Activated CD4-positive, alpha-beta T cell treated with anti-CD3 and anti-CD28 coated beads, Interleukin-2, Interleukin-4, amounts not matched to agents 100 ng/mL and 50 ng/mL, durations not matched to agents 16 hours and 8 hours (primary cell): ENCODE measurements at regions not wholly inside any gene's neighbourhood (a gene's known extent, or its start where the extent isn't known, plus 50 kb on each side); places are given as distances from the start of the nearest gene placed in this dataset.
"Not testable (repeated sequence)": the region's sequence is repeated elsewhere in the genome, so short reads cannot be mapped to it uniquely, and the experiment has no call there.

ENCODE experiments used
- DNase-seq: peaks from one replicate; pipeline ENCODE4 v3.0.0-alpha.2; 2020; ENCODE audit warnings: low spot score

DNA sequence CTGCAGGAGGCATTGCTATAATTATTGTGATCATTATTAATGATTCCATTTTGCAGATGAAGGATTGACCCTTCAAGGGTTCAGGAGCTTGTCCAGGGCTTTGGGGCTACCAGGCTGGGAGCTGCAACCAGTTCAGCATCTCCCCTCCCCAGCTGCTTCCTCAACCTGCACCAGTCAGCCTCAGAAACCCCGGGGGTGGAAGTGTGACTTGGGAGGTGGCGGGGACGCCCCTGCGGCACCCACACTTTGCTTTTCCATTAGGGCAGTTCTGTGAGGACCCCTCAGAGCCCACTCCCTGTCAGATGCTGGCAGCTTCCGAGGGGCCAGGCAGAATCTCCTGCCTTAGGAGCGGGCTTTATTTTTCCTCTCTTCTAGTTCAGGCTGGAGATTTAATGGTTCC lies 85.6 kb downstream of the OLFM1 start:
- no peak for DNase-seq

DNA sequence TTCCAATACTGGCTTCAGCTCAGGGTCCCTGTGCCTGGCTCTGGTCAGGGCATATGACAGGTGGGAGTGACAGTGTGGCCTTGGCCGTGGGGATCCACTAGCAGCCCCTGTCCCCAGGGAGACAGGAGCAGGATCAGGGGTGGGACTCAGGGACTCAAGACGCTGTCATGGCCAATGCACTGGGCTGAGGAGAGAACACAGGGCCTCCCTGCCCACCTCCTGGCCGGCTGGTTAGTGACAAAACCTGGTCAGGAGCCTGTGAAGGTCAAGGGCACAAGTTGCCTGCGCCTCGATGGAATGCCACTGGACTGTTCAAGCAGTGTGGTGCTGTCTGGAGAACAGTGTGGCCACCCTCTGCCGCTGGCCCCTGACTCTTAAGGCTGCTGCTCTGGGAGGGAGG lies 86.8 kb downstream of the OLFM1 start:
- no peak for DNase-seq

DNA sequence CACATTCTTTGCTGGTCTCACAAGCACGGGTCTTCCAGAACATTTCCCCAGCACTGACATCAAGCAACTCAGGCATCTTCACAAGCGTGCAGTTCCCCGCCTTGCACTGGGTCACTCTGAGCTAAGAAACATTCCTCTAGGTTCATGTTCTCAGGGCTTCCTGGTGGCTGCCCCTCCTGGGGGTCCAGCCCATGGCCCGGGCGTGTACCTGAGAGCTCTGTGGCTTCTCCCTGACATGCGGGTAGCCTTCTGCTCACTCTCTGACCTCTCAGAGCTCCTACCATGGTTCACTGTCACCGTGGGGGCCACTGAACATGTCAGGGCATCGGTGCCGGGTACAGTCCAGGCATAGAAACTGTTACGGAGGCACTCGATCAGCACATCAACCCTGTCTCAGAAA lies 87.5 kb downstream of the OLFM1 start:
- DNase-seq: no peak

DNA sequence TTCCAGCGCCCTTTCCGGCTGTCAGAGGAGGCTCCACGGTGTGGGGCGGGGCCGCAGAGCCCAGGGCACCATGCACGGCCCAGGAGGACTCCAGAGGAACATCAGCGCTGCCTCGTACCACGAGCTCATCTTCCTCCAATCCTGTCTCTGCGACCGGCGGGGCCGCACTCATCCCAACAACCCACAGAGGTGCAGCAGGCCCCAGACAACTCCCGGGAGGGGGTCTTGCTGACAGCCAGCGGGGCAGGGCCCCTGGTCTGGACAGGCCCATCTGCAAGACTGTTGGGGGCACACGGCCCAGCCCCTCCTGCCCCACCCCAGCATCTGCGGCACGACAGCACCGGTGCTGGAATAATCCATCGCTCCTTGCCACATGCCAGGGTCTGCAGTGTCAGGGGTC lies 88.8 kb downstream of the OLFM1 start:
- DNase-seq: no peak

DNA sequence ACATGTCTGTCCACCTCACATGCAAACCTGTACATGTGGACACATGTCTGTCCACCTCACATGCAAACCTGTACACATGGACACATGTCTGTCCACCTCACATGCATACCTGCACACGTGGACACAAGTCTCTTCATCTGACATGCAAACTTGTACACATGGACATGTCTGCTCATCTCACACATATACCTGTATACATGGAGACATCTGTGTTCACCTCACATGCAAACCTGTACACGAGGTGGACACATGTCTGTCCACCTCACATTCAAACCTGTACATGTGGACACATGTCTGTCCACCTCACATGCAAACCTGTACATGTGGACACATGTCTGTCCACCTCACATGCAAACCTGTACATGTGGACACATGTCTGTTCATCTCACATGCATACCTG lies 90.1 kb downstream of the OLFM1 start:
- DNase-seq: not testable (repeated sequence)

DNA sequence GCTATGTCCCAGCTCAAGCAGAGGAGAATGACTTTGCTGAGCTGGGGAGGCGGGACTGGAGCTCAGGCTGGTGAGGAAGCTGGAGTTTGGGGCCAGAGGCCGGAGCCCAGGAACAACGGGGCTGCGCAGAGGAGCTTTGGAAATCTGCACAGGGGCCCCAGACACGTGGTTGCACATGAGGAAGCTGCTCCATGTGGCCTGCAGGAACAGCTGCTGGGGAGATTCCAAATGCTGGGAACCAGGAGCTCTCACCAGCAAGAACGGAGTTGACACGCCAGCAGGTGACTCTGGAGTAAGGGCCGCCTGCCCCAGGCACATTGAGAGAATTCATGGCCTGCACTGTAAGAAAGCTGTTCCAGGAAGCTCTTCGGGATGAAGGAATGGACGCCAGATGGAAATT lies 91.0 kb downstream of the OLFM1 start:
- no peak for DNase-seq

DNA sequence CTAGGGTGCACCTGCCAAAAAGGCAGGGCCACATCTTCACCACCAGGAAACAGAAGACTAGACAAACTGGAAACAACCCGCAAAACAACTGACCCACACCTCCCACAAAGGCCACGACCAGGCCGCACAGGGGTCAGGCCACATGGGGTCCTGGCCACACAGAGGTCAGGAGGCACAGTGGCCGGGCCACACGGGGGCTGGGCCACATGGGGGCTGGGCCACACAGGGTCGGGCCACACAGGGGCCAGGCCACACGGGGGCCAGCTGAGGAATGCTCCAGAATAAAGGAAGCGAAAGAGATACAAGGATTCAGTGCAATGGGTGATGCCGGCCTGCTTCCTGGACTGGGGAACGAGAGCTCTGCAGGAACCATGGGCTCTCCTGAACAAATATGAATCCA lies 91.6 kb downstream of the OLFM1 start:
- DNase-seq: no peak

DNA sequence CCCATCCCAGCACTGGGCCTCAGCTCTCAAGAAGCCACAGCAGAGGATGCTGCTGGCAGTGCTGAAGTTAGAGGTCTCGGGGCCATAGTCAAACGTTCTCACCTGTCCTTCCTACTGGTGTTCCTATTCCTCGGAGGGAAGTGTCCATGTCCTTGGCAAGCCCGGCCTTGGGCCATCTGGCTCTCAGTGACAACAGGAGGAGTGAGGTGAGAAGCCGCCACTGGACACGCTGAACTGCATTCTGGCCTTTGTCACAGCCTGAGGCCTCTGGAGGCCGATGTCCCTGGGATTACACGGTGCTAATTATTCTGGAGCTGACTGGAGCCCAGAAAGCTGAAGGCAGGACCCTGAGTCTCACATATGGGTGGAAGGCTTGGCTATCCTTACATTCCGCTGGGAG lies 92.5 kb downstream of the OLFM1 start:
- no peak for DNase-seq

DNA sequence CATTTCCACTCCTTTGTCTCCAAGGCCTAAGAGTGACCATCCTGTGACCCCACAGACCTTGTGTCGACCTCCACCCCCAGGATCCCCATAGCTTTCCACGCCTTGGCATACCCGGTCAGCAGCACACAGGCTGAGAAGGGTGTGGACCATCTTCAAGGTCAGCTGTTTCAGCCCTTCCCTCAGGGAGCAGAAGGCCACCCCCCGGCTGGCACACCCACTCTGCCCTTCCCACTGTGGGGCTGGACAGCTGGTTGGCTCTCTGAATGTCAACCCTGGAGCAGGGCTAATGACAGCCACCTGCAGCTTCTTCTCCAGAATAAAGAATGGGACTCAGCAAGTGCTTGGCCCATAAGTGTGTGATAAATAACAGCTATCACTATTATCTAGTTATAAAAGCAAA lies 93.1 kb downstream of the OLFM1 start:
- DNase-seq: no peak

DNA sequence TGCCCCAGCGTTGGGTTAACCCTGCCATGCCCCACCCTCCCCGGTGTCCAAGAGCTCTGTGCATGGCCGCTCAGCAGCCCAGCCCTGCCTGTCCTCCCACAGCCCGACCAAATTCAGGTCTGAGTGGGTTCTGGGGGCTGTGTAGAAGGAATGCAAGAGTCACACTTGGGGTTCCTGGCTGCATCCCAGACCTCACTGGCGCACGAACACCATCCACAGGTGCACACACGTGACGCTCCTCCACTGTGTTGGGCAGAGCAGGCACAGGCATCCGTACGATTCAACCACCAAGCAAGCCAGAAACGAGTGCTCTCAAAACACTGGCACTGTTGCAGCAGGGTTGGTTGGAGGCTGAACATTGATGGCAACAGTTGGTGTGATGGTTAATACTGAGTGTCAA lies 93.9 kb downstream of the OLFM1 start:
- no peak for DNase-seq

DNA sequence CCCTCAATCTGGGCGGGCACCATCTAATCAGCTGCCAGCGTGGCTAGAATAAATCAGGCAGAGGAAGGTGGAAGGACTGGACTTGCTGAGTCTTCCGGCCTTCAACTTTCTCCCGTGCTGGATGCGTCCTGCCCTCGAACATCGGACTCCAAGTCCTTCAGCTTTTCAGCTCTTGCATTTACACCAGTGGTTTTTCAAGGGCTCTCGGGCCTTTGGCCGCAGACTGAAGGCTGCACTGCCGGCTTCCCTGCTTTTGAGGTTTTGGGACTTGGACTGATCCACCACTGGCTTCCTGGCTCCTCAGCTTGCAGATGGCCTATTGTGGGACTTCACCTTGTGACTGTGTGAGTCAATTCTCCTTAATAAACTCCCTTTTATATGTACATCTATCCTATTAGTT lies 94.4 kb downstream of the OLFM1 start:
- not testable (repeated sequence) for DNase-seq

DNA sequence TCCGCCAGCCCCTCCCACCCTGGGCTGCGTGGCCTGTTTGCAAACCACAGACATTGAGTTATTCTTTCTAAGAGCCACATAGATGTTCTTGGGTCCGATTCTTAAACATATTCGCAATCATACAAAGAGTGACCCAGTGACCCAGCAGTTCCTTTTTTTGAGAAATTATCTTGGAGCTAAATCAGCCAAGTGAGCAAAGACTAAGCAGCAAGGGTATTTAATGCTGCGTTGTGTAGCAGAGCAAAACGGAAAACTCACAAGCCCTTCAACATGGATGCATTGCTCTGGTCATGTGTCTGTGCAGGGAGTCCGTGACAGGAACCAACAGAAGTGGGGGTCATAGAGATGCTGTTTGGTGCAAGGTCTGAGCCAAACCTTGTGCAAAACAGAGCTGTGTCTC lies 95.6 kb downstream of the OLFM1 start:
- no peak for DNase-seq

DNA sequence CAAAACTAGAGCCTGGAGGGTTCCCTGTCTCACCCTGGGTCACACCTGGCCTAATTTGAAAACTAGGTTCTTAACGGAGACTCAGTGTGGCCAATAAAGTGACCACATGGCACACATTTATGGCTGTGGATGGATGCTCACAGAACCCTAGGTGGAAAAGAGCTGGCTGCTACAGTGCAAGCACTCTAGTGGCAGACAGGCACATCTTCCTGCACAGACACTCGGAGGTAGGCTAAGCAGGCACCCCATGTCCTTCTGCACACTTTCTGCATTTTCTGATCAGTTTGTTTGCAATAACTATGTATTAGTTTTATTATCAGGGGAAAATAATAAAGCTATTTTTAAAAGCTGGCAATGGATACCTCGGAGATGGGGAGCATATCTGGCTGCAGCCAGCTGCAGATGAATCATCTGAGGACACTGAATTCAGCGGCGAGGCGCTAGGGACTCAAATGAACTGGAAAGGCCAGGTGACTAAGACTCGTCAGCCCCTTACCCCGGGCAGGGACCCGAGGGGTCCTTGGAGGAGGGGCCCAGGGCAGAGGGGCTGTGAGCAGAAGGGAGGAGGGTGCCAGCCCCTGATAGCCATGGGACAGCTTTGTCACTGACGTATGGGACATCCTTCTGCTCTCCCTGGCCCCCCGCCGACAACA lies 96.2 kb downstream of the OLFM1 start:
- DNase-seq: no peak

DNA sequence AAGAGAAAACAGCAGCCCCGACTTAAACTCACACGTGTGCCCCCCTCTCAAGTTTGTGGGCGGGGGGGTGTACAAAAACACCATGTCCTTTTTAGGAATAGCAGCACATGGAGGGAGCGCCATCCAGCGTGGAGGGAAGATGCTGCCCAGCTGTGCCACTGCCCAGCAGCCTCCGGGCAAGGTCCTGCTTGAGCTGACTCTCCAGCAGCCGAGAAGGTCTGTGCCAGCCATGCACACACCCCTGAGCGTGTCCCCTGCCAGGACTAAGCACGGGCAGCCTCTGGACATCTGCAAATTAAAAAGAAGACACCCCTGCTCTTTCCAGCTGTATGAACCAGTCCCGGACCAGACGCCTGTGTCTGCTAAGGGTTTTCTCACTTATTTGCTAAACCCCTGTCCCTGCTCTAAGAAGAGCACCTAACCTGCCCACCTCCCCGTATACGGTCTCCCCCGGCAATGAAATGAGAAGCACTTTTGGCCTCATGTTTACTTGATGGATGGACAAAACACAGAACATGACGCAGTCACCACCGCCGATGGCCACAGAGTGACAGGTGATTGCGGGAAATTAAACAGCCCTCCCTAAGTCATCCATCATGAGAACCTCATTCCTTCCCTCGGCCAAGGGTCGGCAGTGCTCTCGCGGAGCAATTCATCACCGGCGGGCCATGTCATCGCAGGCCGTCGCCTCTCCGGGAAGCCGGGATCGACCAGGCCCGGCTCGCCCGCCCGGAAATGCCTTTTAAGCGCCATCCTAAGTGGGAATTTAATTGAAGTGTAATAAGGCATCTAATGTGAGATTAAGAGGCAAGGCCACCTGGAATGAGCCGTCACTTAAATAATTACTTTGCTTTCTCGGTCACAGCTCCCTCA lies 96.9 kb downstream of the OLFM1 start:
- DNase-seq: no peak

DNA sequence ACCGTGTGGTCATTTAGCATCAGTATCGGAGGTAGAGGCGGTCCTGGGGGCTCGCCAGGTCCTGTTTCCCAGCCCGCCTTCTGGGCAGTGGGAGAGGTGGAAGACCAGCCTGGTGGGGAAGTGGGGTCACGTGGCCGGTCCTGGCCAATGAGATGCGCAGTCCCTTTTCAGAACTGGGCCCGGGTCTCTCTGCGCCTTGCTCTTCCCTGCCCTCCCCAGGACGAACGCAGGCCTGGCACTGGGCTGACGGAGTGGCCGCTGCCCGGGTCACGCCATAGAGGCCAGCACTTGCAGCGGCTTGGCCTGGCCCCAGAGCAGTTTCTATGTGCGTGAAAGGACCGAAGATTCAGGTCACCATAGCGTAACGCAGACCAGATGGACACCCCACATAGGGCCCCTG lies 97.6 kb downstream of the OLFM1 start:
- DNase-seq: no peak

DNA sequence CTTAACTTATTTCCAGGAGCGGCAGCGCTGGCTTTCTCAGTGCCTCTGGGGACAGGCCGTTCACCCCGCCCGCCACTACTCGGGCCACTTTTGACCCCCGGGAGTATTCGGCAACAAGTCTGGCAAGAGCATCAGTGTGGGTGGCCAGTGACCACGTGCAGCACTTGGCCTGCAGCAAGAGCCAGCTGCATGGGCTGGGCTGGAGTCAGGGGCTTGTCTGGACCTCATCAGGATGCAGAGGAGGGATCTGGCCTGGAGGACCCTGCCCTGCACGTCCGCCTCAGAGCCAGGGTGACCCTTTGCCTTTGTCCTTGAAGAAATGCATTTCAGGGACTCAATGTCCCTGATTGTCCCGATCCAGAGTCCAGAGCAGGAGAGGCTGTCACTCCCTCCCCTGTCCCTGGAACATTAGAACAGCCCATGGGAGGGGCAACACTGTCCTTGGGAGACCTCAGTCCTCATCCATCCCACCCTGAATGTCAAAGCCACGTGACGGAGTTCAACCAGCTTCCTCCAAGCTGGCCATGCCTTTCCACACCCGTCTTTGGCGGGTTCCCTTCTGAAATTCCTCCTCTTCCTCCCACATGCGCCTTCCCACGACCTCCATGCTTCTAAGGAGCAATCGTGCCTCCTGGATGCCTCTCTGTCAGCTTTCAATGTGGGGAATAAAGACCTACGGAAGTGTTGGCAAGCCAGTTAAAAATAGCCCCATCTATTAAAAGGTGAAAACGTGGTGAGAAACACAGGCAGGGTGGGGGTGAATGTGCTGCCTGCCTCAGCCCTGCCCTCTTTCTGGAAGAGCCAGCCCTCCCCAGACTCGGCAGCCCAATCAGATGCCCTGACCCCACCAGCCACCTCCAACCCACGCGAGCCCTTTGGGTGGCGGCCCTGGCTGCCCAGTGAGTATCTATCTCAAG lies 99.0 kb downstream of the OLFM1 start:
- DNase-seq: no peak

DNA sequence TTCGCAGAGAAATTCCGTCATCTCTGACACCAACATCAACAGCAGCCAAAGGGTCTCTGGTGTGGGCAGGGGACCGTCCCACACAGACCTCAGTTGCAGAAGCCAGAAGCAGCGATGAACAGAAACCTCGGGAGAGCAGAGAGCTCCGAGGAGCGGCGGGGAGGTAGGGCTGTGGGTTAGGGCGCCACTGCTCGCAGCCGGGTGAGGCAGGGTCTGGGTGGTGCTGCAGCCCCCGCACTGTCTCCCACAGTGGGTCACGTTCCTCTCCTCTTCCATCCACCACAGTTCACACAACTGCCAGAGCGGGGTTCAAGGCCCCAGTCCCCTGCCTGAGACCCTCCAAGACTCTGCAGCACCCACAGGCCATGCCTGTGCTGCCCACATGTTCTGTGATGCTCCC lies 99.9 kb downstream of the OLFM1 start:
- no peak for DNase-seq

DNA sequence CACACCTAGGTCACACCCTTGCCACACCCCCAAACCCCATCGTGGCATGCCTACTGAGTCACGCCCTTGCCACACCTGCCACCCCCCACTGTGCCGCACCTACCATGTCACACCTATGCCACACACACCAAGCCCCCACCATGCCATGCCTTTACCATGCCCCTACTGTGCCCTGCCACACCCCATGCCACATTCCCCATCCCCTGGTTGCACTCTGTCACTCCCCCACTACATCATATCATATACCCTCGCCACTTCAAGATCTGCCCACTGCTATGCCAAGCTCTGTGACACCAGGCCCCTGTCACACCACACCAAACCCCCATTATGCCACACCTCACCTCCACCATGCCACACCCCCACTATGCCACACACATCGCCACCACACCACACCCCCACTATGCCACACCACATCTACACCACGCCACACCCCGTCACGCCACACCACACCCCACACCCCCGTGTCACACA lies 101.2 kb downstream of the OLFM1 start:
- DNase-seq: no peak

DNA sequence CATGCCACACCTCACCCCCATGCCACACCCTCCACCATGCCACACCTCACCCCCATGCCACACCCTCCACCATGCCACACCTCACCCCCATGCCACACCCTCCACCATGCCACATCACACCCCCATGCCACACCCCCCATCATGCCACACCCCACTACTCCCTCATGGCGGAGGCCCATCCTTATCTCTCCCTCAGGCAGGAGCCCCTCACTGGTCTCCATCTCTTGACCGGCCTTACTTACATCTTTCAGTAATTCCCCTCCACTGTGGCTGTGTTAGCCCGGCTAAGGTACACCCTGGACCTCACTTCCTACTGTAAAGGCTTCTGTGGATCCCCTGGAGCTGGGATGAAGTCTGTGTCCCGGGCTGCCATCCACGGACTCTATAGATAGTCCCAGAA lies 102.0 kb downstream of the OLFM1 start:
- DNase-seq: no peak

DNA sequence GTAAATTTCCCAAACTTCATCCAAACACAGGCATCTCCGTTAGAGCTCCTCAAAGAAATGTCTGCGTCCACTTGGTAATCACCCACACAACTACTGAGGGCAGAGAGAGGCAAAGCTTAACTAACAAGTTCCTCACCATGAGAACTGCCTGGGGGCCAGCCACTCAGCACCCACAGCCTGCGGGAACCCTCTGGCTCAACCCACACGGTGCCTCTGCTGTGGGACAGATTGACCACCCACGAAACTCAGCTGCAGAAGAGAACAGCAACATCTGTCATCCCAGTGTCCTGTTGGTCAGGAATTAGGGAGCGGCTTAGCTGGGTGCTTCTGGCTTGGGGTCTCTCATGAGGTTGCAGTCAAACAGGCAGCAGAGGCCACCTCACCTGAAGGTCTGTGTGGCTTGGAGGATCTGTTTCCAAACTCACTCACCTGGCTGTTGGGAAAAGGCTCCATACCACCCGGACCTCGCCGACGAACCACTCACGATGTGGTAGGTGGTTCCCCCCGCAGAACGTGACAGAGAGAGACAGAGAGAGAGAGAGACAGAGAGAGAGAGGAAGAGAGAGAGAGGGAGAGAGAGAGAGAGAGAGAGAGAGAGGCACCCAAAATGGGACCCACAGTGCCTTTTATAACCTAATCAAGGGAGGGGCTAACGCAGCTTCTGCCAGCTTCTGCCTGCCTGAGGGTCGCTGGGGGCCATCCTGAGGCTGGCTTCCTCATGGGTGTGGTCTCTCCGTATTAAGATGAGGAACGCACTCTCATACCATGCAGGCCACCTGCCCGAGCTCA lies 103.5 kb downstream of the OLFM1 start:
- no peak for DNase-seq

DNA sequence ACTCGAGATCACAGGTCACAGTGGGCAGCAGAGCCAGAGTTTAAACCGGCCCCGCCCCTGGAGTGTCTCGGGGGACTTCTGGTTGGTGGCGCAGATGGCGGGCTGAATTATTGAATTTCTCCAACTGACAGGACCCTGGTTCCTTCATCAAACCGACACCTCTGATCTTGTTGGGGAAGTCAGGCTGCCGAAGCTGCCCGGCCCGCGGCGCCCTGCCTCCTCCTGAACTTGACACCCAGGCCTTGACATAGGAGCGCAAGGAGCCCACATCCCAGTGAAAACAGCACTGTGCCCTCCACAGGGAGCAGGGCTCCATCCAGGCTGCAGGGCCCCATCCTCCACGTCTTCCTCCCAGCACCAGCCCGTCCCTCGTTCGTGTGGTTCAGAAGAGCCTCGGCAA lies 105.2 kb downstream of the OLFM1 start:
- DNase-seq: no peak

DNA sequence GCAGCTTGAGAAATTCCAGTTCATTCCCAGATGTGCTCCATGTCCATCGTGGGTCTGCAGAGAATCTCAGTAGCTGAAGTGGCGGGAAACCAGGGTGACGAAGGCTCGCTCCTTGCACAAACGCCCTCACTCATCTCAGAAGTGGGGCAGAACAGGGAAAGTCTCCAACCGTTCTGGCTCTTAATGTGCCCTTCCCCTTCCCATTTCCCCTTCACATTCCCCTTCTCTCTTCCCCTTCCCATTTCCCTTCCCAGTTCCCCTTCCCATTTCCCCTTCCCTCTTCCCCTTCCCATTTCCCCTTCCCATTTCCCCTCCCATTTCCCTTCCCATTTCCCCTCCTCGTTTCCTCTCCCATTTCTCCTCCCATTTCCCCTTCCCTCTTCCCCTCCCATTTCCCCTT lies 108.5 kb downstream of the OLFM1 start:
- DNase-seq: not testable (repeated sequence)
